ENCODE measurements at regions not wholly inside any gene's neighbourhood (a gene's known extent, or its start where the extent isn't known, plus 50 kb on each side); places are given as distances from the start of the nearest gene placed in this dataset.
A peak's percentile ranks its signal among the peaks of the same experiment; 100 is the strongest.
"Not testable (repeated sequence)": the region's sequence is repeated elsewhere in the genome, so short reads cannot be mapped to it uniquely, and the experiment has no call there.

DNA sequence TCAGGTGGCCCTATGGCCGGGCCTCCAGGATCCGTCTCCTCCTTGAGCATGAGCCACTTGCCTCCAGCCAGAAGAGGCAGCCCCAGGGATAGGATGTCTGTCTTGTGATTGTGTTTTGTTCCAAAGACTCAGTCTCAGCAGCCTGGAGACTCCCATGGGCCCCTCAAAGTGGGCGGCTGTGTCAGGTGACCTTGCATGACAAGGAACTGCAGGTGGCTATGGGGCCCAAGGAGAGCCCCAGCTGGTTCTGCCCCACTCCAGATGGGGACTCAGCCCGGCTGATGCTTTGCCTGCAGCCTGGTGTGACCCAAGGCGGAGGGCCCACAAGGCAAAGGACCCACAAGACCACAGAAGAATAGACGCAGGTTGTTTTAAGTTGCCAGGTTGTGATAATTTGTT lies 284.3 kb upstream of the IRX4 start:
- FAIRE-seq (no peak), DNase-seq (ENCODE audit: insufficient read length, low spot score) (no peak)

DNA sequence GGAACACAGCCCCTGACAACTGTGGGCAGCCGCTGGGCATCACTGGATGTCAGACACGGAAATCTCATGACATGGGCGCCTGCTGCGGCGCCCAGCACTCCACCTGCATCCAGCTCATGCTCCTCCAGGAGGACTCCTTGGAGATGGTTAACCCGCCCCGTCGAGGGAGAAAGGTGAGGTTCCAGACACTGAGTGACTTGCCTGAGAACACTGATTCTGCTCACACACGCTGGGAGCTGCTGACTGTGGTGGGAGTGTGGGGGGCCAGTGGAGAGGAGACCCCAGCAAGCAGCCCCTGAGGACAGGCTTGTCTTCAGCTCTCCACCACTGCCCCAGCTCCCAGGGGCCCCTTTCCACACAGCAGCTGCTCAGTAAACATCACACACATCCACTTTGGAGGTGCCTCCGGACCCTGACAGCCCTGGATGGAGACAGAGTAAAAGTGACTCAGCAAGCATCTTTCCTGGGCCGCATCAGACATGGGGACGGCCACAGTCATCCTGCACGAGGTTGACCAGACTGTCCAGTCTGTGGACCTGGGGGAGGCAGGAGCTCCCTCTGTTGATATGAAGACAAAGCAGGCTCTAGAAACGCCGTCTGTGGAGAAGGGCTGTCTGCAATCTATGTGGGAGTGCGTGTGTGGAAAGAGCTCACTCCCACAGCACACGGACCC lies 283.7 kb upstream of the IRX4 start:
- FAIRE-seq, result no peak
- no peak for DNase-seq (ENCODE audit: insufficient read length, low spot score)

DNA sequence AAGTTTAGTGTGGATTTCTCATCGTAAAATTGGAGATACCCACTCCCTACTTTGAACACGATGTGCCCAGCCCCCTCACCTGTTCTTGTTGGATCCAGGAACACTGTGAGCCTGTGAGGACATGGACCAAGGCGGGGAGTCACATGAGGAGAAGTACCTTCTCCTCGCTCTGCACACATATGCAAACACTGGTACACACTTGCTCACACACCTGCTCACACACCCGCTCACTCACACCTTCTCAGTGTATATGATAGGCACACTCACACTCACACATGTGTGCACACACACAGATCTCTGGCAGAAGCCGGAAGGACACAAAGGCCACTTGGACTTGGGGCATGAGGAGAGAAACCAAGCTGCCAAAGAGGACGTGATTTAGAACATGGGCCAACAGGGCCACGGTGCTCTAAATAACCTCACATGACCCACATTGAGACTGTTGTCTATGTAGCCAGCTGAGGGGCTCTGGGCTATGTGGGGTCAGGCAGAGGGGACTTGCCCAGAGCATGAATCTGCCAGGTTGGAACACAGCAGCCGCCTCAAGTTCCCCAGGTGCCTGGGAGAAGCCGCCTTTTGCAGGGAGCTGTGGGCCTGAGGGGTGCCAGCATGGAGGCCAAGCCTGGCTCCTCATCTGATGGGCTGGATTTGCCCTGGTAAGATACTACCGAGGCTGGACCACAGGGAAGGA lies 283.0 kb upstream of the IRX4 start:
- FAIRE-seq (no peak), DNase-seq (ENCODE audit: insufficient read length, low spot score) (no peak)

DNA sequence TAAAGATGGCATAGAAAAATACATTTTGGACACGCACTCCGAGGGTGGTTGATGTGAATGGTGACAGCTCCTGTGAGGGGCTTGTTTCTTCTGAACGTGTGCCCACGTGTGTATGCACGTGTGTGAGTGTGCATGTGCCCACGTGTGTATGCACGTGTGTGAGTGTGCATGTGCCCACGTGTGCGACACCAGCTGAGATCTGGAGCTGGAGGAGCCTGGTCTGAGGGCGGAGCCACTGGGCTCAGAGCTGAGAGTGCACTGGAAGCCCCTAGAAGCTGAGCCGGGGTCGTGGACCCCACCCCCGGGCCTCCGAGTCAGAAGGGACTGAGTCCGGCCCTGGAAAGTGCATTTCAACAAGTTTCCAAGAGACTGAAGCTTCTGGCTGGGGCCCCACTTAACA lies 282.5 kb upstream of the IRX4 start:
- DNase-seq (ENCODE audit: insufficient read length, low spot score) (no peak), FAIRE-seq (peak; percentile 88)

DNA sequence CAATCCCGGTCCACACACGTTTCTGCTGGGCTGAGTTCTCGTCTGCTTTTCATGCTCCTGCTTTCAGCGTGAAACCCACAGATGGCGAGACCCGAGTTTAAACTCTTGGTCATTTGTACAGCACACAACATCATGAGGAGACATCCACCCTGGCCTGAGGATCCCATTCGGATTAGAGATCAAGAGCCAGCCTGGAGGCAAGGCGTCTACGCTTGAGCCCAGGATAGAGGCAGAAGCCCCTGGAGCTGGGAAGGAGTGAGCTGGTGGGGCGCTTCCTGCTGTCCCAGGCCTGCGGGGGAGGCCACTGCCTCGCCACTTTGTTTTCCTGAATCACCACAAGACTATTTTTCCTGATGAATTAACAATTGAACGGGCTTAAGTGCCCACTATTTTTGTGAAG lies 281.9 kb upstream of the IRX4 start:
- no peak for FAIRE-seq
- DNase-seq (ENCODE audit: insufficient read length, low spot score), result no peak

DNA sequence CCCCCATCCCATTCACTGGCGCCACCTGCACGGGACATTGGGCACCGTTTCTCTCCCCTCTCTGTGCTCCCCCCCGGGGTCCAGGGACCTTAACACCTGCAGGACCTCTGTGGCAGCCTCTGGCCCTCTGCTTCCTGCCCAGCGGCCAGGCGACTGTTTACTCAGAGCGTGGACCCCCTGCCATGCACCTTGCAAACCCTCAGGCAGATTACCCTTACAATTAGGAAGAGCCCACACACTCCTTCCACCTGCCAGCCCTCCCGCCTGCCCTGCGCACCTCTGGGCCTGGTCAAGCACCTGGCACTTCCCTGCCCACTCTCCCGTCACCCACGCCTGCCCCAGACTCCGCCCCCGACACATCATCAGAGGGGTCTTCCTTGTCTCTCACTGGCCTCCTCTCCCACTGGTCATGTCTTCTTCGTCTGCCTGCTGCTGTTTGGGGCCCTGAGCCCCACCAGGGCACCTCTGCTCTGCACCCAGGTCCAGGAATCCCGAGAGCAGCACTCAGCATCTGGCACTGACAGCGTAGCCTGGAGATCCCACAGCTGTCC lies 281.3 kb upstream of the IRX4 start:
- no peak for DNase-seq (ENCODE audit: insufficient read length, low spot score)
- FAIRE-seq, result no peak

DNA sequence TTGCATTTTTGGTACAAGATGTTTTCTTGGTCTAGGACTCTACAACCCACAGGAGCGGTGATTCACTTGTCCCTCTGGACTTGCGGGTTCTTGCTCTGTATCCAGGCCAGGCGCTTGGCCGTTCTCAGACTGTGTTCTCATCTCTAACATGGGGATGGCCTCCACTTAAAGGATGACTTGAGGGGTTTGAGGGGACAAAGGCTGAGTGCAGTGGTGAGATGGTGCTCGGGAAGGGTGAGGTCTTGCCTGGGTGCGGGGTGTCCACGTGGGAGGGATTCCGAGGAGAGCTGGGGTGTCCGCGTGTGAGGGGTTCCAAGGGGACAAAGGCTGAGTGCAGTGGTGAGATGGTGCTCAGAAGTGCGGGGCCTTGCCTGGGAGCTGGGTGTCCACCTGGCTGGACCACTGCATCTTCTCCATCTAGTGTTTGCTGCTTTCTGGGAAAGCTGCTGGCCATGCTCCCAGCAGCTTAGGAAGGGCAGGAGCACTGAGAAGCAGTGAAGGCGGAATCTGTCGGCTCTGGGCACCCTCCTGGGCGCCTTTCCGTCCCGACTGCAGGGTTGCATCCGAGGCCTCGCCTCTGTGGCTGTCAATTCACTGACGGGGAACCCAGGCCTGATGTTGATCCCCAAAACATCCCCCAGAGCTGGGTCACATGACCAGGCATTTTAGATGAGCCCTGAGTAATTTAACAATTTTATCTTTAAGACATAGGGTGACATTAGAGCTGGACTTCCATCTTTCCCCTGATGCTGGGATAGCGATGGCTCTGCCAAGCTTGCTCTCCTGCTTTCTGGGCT lies 280.5 kb upstream of the IRX4 start:
- DNase-seq (ENCODE audit: insufficient read length, low spot score), result no peak
- no peak for FAIRE-seq

DNA sequence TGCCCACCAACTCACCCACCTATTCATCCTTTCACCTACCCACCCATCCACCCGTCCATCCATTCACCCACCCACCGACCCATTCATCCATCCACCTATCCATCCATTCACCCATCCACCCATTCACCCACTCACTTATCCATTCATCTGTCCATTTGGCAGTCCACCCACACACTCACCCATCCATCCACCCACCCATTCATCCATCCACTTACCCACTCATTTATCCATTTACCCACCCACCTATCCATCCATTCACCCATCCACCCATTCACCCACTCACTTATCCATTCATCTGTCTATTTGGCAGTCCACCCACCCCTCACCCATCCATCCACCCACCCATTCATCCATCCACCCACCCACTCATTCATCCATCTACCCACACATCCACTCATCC lies 278.1 kb upstream of the IRX4 start:
- peak; percentile 74 for FAIRE-seq

DNA sequence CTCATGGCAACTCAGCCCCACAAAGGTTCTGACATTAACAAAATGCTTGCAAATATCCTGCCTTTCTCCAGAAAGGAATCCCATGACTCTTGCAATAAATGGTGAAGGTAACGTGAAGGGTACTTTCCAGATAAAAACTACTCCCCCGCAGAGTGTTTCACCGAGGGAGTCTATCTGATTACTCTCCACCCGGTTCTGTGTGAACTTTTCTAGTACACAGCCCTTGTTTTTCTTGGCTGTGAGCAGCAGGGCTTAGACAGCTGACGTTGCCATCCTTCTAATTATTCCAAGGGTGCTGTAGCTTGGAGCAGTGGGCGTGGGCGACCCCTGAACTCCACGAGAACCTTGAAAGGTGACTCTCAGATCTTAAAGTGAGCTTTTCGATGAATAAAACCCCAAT lies 276.0 kb upstream of the IRX4 start:
- no peak for FAIRE-seq

More for the DNA sequence above, 278.1 kb upstream of the IRX4 start:
- no peak for DNase-seq (ENCODE audit: insufficient read length, low spot score)

DNA sequence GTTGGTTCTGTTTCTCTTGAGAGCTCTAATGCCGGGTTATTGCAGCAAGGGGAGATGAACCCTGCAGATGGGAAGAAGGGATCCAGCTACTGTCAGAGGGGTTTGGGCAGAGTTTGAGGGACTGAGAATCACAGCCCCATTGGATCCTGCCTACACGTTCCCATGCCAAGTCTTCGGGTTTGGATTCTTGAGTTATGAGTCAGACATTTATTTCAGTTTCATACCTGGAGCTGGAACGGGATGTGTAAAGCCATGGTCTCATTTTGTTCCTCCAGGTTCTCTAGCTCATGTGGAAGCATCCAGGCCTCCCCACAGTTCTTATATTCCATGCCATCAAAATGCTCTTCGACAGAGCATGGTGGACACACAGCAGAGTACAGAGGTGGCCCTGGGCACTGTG lies 275.4 kb upstream of the IRX4 start:
- DNase-seq (ENCODE audit: insufficient read length, low spot score) (no peak), FAIRE-seq (no peak)

More for the DNA sequence above, 276.0 kb upstream of the IRX4 start:
- DNase-seq (ENCODE audit: insufficient read length, low spot score), result no peak

DNA sequence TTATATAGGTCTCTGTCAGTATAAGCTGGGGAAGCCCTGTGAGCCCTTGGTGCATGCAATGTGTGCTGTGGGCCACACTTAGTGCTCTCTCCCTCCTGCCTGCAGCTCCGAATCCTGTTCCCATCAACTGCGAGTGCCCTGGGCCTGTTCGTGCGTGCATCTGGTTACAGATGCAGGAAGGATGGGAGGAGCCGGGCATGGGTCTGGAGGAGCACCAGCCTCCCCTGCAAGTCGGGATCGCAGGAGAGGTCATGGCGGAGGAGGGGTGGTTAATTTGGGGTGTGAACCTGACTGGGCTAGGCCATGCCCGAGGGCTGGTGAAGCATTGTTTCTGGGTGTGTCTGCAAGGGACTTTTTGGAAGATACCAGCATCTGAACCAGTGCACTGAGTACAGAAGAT lies 274.6 kb upstream of the IRX4 start:
- no peak for DNase-seq (ENCODE audit: insufficient read length, low spot score)
- no peak for FAIRE-seq

DNA sequence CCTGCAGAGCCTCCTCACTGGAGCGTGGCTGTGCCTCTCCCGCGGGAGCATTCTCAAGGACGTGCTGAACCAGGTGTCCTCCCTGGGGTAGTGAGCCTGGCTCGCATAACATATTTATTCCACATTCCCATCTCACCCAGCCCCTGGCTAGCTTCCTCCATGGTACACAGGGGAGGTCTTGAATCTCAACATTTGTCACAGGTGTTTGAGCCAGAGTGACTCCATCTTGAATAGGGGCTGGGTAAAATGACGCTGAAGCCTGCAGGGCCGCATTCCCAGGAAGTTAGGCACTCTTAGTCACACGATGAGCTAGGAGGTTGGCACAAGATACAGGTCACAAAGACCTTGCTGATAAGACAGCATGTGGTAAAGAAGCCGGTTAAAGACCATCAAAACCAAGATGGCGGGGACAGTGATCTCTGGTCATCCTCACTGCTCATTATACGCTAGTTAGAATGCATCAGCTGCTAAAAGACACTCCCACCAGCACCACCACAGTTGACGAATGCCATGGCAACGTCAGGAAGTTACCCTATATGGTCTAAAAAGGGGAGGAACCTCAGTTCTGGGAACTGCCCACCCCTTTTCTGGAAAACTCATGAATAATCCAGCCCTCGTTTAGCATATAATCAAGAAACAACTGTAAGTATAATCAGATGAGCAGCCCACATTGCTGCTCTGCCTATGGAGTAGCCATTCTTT lies 273.8 kb upstream of the IRX4 start:
- DNase-seq (ENCODE audit: insufficient read length, low spot score) (no peak), FAIRE-seq (no peak)

DNA sequence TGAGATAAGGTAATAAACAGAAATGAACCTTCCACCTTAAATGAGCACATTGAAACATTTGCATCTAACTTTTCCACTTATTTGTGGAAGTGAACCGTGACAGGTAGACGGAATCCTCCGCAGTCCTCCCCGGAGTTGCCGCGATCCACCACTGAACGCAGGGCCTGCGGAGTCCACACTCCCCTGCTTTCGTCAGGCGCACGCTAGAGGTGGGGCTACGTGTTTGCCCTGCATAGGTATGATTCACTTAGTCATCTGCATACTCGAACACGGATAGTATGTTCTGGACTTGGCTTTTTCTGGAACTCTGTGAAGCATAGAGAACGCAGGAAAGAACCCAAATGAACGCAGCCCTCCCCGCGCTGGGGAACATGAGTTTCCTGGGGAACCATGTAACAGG lies 272.8 kb upstream of the IRX4 start:
- FAIRE-seq (no peak), DNase-seq (ENCODE audit: insufficient read length, low spot score) (no peak)

DNA sequence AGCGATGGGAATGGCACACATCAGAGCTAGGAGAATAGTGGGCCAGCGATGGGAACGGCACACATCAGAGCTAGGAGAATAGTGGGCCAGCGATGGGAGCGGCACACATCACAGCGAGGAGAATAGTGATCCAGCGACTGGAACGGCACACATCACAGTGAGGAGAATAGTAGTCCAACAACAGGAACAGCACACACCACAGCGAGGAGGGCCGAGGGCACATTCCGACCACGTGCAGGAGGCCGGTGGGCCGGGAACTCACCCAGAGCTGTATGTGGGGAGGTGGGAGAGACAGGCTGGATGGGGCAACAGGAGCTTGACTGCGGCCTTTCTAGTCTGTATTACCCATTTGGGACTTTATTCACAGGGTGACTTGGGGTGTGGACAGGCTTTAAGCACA lies 271.1 kb upstream of the IRX4 start:
- no peak for DNase-seq (ENCODE audit: insufficient read length, low spot score)
- no peak for FAIRE-seq

DNA sequence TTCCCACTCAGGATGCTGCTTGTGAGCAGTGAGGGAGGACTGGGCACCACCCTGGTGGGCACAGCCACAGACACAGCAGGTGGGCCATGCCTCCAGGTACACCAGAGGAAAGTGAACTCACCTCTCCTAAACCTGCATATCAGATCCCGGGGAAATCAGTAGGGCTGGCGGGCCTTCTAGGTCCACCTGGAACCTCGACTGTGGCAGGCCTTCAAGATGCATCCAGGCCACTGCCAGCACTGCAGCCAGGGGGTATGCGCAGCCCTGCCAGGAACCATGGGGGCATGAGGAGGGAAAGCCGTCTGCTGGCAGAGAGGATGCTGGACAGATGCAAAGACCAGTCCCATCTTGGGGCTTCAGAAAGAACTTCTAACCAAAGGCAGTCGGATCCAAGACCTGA lies 270.6 kb upstream of the IRX4 start:
- FAIRE-seq, result no peak

DNA sequence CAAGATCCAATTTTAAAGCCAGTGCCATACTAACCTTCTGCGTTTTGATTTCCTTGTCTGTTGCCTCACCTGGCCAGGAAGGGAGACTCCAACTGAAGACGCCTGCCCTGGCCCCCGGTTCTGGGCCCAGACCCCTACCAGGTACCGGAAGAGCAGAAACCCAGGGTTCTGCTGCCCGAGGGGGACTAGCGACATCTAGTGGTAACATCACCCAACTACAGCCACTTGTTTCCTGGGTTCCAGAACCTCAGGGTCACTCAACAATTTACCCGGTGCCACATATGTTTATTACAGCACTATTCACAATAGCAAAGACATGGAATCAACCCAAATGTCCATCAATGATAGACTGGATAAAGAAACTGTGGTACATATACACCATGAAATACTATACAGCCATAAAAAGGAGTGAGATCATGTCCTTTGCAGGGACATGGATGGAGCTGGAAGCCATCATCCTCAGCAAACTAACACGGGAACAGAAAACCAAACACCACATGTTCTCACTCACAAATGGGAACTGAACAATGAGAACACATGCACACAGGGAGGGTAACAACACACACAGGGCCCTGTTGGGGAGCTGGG lies 268.7 kb upstream of the IRX4 start:
- FAIRE-seq; DNase-seq (ENCODE audit: insufficient read length, low spot score): not testable (repeated sequence)

More for the DNA sequence above, 270.6 kb upstream of the IRX4 start:
- DNase-seq (ENCODE audit: insufficient read length, low spot score), result no peak

DNA sequence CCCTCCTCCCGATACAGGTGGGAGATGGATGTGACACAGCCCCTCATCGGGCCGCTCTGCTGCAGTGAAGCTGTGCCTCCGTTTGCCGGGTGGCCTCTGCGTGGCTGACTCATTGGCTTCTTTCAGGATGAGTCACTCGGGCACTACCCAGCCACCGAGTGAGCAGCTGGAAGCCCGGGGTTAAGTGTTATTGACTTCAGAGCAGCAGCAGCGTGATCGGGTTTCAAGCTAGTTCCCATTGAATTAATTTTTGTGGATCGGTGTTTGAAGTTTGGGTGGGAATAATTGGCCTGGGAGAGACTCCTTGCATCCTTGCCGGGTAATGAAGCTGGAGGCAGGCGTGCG lies 266.4 kb upstream of the IRX4 start:
- FAIRE-seq (no peak), DNase-seq (ENCODE audit: insufficient read length, low spot score) (peak; percentile 46)

DNA sequence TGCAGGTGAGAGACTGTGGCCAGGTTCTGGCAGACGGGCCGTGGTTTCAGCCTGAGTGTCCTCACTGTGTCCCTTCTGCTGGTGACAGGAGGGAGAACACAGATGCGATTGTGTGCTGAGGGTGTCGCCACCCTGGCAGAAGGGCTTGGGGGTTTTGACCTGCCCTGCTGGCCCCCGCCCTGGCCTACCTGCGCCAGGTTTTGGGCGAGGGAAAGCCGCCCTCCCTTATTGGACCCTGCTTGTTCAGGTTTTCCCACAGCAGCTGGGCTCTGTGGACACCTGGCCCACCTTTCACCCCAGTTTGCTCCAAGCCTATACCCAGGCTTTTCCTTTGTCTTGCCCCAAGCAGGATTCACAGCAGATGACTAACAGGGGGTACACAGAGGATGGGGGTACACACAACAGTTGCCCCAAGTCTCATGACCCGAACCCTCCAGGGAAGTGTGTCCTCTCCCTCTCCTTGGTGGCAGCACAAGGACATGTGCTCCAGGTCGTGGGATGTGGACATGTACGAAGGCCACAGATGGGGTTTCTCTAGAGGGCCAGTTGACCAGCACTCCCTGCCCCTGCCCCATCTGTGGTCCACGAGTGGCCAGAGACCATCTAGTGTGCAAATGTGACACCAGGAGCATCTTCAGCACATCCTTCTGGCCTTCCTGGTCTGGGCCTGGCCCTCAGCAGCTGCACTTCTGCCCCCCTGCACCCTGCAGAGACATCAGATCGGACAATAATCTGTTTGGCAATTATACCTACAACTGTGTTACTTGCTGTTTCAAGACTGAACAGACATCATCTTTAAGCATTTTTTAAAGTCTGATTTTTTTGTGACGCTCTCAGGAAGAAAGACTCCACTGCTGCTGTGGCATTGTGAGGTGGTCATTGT lies 265.8 kb upstream of the IRX4 start:
- FAIRE-seq (no peak), DNase-seq (ENCODE audit: insufficient read length, low spot score) (no peak)

DNA sequence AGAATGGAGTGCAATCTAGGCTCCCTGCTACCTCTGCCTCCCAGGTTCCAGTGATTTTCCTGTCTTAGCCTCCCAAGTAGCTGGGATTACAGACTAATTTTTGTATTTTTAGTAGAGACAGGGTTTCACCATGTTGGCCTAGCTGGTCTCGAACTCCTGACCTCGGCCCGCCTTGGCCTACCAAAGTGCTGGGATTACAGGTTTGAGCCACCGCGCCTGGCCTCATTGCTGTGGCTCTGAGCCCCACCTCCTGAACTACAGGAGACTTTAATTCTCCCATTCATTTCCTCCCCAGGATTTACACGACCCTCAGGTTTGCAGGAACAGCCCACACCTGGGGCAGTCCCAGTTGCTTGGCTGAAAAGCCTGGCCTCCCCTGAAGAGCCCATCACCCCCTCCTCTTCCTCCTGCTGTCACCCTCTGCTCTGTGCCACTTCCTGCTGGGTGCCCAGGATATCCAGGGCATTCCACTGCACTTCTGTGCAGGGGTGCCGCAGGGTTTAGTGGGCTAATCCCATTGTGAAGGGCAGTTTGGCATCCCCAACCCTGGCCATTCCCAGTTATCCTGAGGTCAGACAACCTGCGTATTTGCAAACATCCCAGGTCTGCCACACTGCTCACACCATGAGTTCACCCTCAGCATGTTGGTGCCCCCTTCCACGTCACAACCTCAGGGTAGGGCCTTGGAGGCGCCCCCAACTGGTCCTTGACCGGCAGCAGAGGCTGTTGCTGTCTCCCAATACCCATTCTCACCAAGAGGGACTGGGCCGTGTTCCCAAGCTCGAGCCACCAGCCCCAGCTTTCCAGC lies 265.0 kb upstream of the IRX4 start:
- FAIRE-seq, result no peak
- DNase-seq (ENCODE audit: insufficient read length, low spot score), result no peak
